ENCODE measurements at regions not wholly inside any gene's neighbourhood (a gene's known extent, or its start where the extent isn't known, plus 50 kb on each side); places are given as distances from the start of the nearest gene placed in this dataset.

DNA sequence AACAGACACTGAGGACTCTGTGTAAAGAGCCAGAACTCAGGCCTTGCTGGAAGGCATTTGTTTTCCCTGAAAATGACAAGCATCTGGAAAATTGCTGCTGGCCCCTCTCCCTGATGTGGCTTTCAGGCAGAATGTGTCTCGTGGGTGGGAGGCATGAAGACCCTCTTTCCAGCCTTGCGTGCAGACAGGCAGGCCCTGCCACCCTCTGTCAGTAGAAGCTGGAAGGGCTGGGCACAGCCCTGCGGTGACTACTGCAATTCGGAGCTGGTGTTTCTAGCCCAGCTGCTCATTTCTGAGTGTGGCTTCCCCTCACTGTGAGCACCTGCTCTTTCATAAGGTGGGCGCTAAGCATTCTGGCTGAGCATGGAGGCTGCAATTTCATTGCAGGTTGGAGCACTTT lies 349.9 kb downstream of the PTPRU start:
- TF ChIP-seq, protein P1, sequence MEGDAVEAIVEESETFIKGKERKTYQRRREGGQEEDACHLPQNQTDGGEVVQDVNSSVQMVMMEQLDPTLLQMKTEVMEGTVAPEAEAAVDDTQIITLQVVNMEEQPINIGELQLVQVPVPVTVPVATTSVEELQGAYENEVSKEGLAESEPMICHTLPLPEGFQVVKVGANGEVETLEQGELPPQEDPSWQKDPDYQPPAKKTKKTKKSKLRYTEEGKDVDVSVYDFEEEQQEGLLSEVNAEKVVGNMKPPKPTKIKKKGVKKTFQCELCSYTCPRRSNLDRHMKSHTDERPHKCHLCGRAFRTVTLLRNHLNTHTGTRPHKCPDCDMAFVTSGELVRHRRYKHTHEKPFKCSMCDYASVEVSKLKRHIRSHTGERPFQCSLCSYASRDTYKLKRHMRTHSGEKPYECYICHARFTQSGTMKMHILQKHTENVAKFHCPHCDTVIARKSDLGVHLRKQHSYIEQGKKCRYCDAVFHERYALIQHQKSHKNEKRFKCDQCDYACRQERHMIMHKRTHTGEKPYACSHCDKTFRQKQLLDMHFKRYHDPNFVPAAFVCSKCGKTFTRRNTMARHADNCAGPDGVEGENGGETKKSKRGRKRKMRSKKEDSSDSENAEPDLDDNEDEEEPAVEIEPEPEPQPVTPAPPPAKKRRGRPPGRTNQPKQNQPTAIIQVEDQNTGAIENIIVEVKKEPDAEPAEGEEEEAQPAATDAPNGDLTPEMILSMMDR (IDR thresholded peaks at IDR 0.05), result no peak
- H3K36me3 ChIP-seq (ENCODE audit: low read depth), result no peaks in the 10 kb centered on the region
- intact Hi-C loops (cut with DNase I, micrococcal nuclease), result no loop called here
- no peaks in the 10 kb centered on the region for H3K4me1 ChIP-seq (ENCODE audit: low read depth)
- no peak for DNase-seq
- no peak overlapping the region for H3K4me3 ChIP-seq
- no peak for ATAC-seq
- no peaks in the 10 kb centered on the region for H3K9me3 ChIP-seq

DNA sequence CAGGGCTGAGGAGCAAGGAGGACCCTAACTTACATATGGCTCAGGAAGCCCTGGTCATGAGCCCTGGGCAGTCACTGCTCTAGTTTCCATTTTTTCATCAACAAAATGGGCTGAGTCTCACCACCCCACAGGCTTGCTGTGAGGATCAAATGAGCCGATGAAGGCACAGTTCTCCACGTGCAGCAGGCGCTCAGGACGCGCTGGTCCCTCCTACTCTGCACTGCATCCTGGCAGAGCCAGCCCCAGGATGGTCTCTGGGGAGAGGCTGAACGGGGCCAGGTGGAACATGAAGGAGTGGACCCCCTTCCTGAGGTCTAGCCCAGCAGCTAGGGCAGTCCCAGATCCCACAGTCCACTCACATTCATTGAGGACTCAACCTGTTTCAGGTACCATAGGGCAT lies 349.3 kb downstream of the PTPRU start:
- no peak overlapping the region for H3K4me3 ChIP-seq
- H3K36me3 ChIP-seq (ENCODE audit: low read depth), result no peaks in the 10 kb centered on the region
- no peak for DNase-seq
- no peak for ATAC-seq
- H3K9me3 ChIP-seq, result no peaks in the 10 kb centered on the region
- intact Hi-C loops (cut with DNase I, micrococcal nuclease), result no loop called here
- no peaks in the 10 kb centered on the region for H3K4me1 ChIP-seq (ENCODE audit: low read depth)
- TF ChIP-seq, protein P1 (IDR thresholded peaks at IDR 0.05), result no peak

DNA sequence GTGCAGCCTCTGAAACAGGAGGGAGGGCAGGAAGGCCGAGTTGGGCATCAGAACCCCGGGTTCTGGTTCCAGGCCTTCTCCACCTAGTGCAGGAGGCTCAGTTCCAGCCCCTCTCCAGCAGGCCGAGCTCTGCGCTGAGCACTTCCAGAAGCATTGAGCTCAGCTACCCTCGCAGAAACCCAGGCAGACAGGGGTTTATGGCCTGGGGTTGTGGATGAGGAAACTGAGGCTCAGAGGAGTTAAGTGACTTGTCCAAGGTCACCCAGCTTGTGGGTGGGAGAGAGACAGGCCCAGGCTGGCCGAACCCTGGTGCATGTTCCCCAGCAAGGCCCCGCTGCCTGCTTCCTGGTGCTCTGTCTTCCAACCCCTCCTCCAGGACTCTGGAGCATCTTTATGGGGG lies 348.9 kb downstream of the PTPRU start:
- ATAC-seq, result no peak
- H3K4me1 ChIP-seq (ENCODE audit: low read depth), result no peaks in the 10 kb centered on the region

GRCh38 chr1:29584776-29585175 lies 348.5 kb downstream of the PTPRU start:
- ATAC-seq, result no peak
- H3K4me3 ChIP-seq, result no peak overlapping the region
- H3K9me3 ChIP-seq, result no peaks in the 10 kb centered on the region
- intact Hi-C loops (cut with DNase I, micrococcal nuclease), result no loop called here
- no peak for DNase-seq
- H3K4me1 ChIP-seq (ENCODE audit: low read depth), result no peaks in the 10 kb centered on the region
- TF ChIP-seq, protein P1 (IDR thresholded peaks at IDR 0.05), result no peak
- no peaks in the 10 kb centered on the region for H3K36me3 ChIP-seq (ENCODE audit: low read depth)

More for the DNA sequence above, 348.9 kb downstream of the PTPRU start:
- Histone ChIP-seq H3K4me3 (no peak overlapping the region), H3K9me3 (no peaks in the 10 kb centered on the region), H3K36me3 (ENCODE audit: low read depth) (no peaks in the 10 kb centered on the region)
- TF ChIP-seq, protein P1 (IDR thresholded peaks at IDR 0.05), result no peak
- intact Hi-C loops (cut with DNase I, micrococcal nuclease), result no loop called here
- no peak for DNase-seq

GRCh38 chr1:29584362-29584761 lies 348.0 kb downstream of the PTPRU start:
- TF ChIP-seq, protein P1 (IDR thresholded peaks at IDR 0.05), result no peak

DNA sequence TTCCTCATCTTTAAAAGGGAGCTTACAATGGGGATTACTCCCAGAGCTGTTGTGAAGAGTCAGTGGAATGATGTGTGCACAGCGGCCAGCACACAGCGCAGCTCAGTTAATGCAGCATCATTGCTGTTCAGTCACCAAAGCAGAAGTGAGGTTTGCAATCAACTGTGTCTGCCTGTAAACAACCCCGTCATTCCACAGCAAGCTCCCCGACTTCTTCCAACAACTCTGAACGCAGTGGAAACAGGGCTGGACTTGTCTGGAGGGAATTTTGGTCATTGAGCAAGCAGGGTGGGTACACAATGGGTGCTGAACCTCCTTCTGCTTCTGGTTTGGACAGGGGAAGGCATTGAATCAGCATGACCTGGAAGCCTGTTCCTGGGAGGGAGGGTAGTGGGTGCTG lies 347.4 kb downstream of the PTPRU start:
- H3K4me1 ChIP-seq (ENCODE audit: low read depth), result no peaks in the 10 kb centered on the region
- DNase-seq (no peak), ATAC-seq (no peak)
- H3K36me3 ChIP-seq (ENCODE audit: low read depth), result no peaks in the 10 kb centered on the region
- no peaks in the 10 kb centered on the region for H3K9me3 ChIP-seq
- TF ChIP-seq, protein P1 (IDR thresholded peaks at IDR 0.05), result no peak
- no peak overlapping the region for H3K4me3 ChIP-seq
- intact Hi-C loops (cut with DNase I, micrococcal nuclease), result no loop called here

More at GRCh38 chr1:29584362-29584761, 348.0 kb downstream of the PTPRU start:
- intact Hi-C loops (cut with DNase I, micrococcal nuclease), result no loop called here
- ATAC-seq (no peak), DNase-seq (no peak)
- Histone ChIP-seq H3K4me3 (no peak overlapping the region), H3K36me3 (ENCODE audit: low read depth) (no peaks in the 10 kb centered on the region), H3K4me1 (ENCODE audit: low read depth) (no peaks in the 10 kb centered on the region), H3K9me3 (no peaks in the 10 kb centered on the region)

Measured in mucosa of descending colon (tissue), 3 donors.